GM21576 (cell line): ENCODE measurements at regions not wholly inside any gene's neighbourhood (a gene's known extent, or its start where the extent isn't known, plus 50 kb on each side); places are given as distances from the start of the nearest gene placed in this dataset.
"Not testable (repeated sequence)": the region's sequence is repeated elsewhere in the genome, so short reads cannot be mapped to it uniquely, and the experiment has no call there.

Experiments
- ATAC-seq: cut with Tn5 transposase; IDR thresholded peaks from one replicate; pipeline ENCODE4 v1.9.1; 2021; ENCODE audit warnings: mild to moderate bottlenecking, moderate library complexity; ENCODE audit not compliant: unreplicated experiment

GRCh38 chr3:34570916-34571705, 772.7 kb downstream of the PDCD6IP start:
- ATAC-seq = no peak

GRCh38 chr3:34571714-34572113, 773.3 kb downstream of the PDCD6IP start:
- no peak for ATAC-seq

GRCh38 chr3:34575776-34576175, 777.3 kb downstream of the PDCD6IP start:
- no peak for ATAC-seq

- ATAC-seq = no peak
Measured at GRCh38 chr3:34582055-34582454, 783.6 kb downstream of the PDCD6IP start.

GRCh38 chr3:34583451-34583850, 785.0 kb downstream of the PDCD6IP start:
- no peak for ATAC-seq

- ATAC-seq = no peak
Measured at GRCh38 chr3:34584971-34585370, 786.5 kb downstream of the PDCD6IP start.

GRCh38 chr3:34599595-34599994, 801.2 kb downstream of the PDCD6IP start:
- ATAC-seq = no peak

- ATAC-seq = no peak
Measured at GRCh38 chr3:34619990-34620389, 821.6 kb downstream of the PDCD6IP start.

- no peak for ATAC-seq
Measured at GRCh38 chr3:34626699-34627098, 828.3 kb downstream of the PDCD6IP start.

GRCh38 chr3:34634939-34635338, 836.5 kb downstream of the PDCD6IP start:
- no peak for ATAC-seq

- no peak for ATAC-seq
Measured at GRCh38 chr3:34635352-34635850, 837.0 kb downstream of the PDCD6IP start.

GRCh38 chr3:34646911-34647460, 848.6 kb downstream of the PDCD6IP start:
- no peak for ATAC-seq

- ATAC-seq = no peak
Measured at GRCh38 chr3:34650131-34650530, 851.7 kb downstream of the PDCD6IP start.

- no peak for ATAC-seq
Measured at GRCh38 chr3:34668915-34669314, 870.5 kb downstream of the PDCD6IP start.

GRCh38 chr3:34669490-34669889, 871.1 kb downstream of the PDCD6IP start:
- no peak for ATAC-seq

- no peak for ATAC-seq
Measured at GRCh38 chr3:34675383-34676120, 877.1 kb downstream of the PDCD6IP start.

GRCh38 chr3:34676436-34676835, 878.0 kb downstream of the PDCD6IP start:
- ATAC-seq = no peak

GRCh38 chr3:34678575-34678974, 880.1 kb downstream of the PDCD6IP start:
- no peak for ATAC-seq

GRCh38 chr3:34679055-34679454, 880.6 kb downstream of the PDCD6IP start:
- ATAC-seq = not testable (repeated sequence)

- no peak for ATAC-seq
Measured at GRCh38 chr3:34683851-34684250, 885.4 kb downstream of the PDCD6IP start.

- no peak for ATAC-seq
Measured at GRCh38 chr3:34686541-34686940, 888.1 kb downstream of the PDCD6IP start.

- ATAC-seq = no peak
Measured at GRCh38 chr3:34687671-34688070, 889.2 kb downstream of the PDCD6IP start.
